Glutamatergic neuron (in vitro differentiated cells): ENCODE measurements at regions not wholly inside any gene's neighbourhood (a gene's known extent, or its start where the extent isn't known, plus 50 kb on each side); places are given as distances from the start of the nearest gene placed in this dataset.

Experiments
- DNase-seq: peaks from one replicate; pipeline ENCODE4 v3.0.0; 2022
- H3K27ac Mint-ChIP-seq: one replicate; pipeline ENCODE4 v1.8.0; 2020; ENCODE audit warnings: mild to moderate bottlenecking, mixed read lengths, inconsistent platforms; ENCODE audit not compliant: unreplicated experiment
- H3K27me3 Mint-ChIP-seq: one replicate; pipeline ENCODE4 v1.8.0; 2020; ENCODE audit warnings: mild to moderate bottlenecking, moderate library complexity, mixed read lengths, inconsistent platforms; ENCODE audit not compliant: unreplicated experiment
- H3K36me3 Mint-ChIP-seq: one replicate; pipeline ENCODE4 v1.8.0; 2020; ENCODE audit warnings: mild to moderate bottlenecking, mixed read lengths, inconsistent platforms; ENCODE audit not compliant: unreplicated experiment
- H3K4me1 Mint-ChIP-seq: one replicate; pipeline ENCODE4 v1.8.0; 2020; ENCODE audit warnings: mild to moderate bottlenecking, low read depth, mixed read lengths, inconsistent platforms; ENCODE audit not compliant: unreplicated experiment
- H3K4me3 Mint-ChIP-seq: one replicate; pipeline ENCODE4 v1.8.0; 2020; ENCODE audit warnings: mild to moderate bottlenecking, mixed read lengths, inconsistent platforms; ENCODE audit not compliant: unreplicated experiment
- H3K9me3 Mint-ChIP-seq: one replicate; pipeline ENCODE4 v1.8.0; 2020; ENCODE audit warnings: mild to moderate bottlenecking, moderate library complexity, mixed read lengths, inconsistent platforms; ENCODE audit not compliant: unreplicated experiment
- CTCF ChIP-seq: fragments of 200-600 bp; sonication (generic); IDR thresholded peaks from one replicate; pipeline ENCODE4 v1.5.0; 2021; ENCODE audit not compliant: partially characterized antibody, unreplicated experiment

- H3K27me3 Mint-ChIP-seq = peaks cover 3% of the 10 kb centered on the region
- no peaks in the 10 kb centered on the region for H3K9me3 Mint-ChIP-seq
- peaks cover 16% of the 10 kb centered on the region for H3K4me1 Mint-ChIP-seq
- no peak overlapping the region for H3K4me3 Mint-ChIP-seq
- no peak for TF ChIP-seq CTCF
- H3K36me3 Mint-ChIP-seq = no peaks in the 10 kb centered on the region
- no peak overlapping the region for H3K27ac Mint-ChIP-seq
- DNase-seq = peak; percentile 17
These were observed 178.7 kb downstream of the SEC14L1 start for GRCh38 chr17:77319211-77320043.

GRCh38 chr17:77320044-77320440 lies 179.3 kb downstream of the SEC14L1 start:
- TF ChIP-seq CTCF = no peak
- peaks cover 17% of the 10 kb centered on the region for H3K4me1 Mint-ChIP-seq
- H3K27ac Mint-ChIP-seq = no peak overlapping the region
- no peaks in the 10 kb centered on the region for H3K36me3 Mint-ChIP-seq
- no peak overlapping the region for H3K4me3 Mint-ChIP-seq
- H3K27me3 Mint-ChIP-seq = peaks cover 3% of the 10 kb centered on the region
- H3K9me3 Mint-ChIP-seq = no peaks in the 10 kb centered on the region
- DNase-seq = peak; percentile 10

- Mint-ChIP-seq H3K4me3 (no peak overlapping the region), H3K36me3 (no peaks in the 10 kb centered on the region), H3K4me1 (peaks cover 23% of the 10 kb centered on the region), H3K27ac (no peak overlapping the region), H3K27me3 (peaks cover 3% of the 10 kb centered on the region), H3K9me3 (peaks cover 2% of the 10 kb centered on the region)
- no peak for TF ChIP-seq CTCF
- peak; percentile 16 for DNase-seq
These were observed 179.9 kb downstream of the SEC14L1 start for GRCh38 chr17:77320485-77321256.

DNA sequence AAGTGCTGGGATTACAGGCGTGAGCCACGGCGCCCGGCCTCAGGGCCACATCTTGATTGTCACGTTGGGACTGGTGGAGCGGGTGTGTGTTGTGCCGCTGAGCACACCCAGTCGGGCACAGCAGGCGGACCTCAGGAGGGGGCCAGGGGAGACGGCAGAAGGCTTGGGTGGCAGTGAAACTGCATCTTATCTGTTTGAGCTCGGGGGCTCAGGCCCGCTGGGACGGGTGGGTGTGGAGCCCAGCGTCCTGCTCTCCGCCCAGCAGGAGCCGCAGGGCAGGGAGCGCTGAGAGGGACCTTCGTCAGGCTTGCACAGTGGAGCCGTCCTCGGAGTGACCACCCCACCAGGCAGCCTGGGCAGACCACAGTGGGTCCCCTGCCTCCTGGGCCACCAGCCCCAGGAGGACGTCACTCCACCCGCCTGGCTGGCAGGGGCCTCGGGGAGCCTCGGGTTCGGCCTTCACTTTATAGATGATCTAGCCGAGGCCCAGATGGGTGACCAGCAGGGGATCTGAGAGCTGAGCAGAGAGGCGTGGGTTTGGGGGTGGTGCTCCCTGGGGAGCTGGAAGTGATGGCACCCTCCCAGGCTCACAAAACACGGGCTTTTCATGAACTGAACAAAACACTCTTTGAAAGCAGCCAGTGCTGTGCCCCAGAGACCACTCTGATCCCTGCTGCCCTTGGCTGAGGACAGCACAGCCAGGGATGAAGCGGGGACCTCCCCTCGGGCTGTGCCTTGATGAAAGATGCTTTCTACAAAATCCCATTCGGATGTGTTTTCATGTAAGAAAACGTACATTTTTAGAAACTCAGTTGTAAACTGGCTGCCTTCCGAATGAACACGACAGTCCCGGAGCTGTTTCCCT lies 181.1 kb downstream of the SEC14L1 start:
- peaks cover 4% of the 10 kb centered on the region for H3K27me3 Mint-ChIP-seq
- no peak for TF ChIP-seq CTCF
- no peak overlapping the region for H3K4me3 Mint-ChIP-seq
- no peaks in the 10 kb centered on the region for H3K36me3 Mint-ChIP-seq
- H3K27ac Mint-ChIP-seq = no peak overlapping the region
- peaks cover 23% of the 10 kb centered on the region for H3K4me1 Mint-ChIP-seq
- H3K9me3 Mint-ChIP-seq = peaks cover 2% of the 10 kb centered on the region
- DNase-seq = no peak
